ENCODE measurements at regions not wholly inside any gene's neighbourhood (a gene's known extent, or its start where the extent isn't known, plus 50 kb on each side); places are given as distances from the start of the nearest gene placed in this dataset.
"Not testable (repeated sequence)": the region's sequence is repeated elsewhere in the genome, so short reads cannot be mapped to it uniquely, and the experiment has no call there.

DNA sequence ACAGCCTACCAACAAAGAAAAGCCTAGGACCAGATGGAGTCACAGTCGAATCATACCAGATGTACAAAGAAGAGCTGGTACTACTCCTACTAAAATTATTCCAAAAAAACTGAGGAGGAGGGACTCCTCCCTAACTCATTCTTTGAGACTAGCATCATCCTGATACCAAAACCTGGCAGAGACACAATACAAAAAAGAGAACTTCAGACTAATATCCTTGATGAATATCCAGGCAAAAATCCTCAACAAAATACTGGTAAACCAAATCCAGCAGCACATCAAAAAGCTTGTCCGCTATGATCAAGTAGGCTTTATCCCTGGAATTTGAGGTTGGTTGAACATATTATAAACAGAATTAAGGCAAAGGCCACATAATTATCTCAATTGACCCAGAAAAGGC, 900.4 kb upstream of the ARRDC3 start:
- Mint-ChIP-seq H3K27me3 (no peaks in the 10 kb centered on the region), H3K9me3 (peaks cover 14% of the 10 kb centered on the region), H3K27ac (no peak overlapping the region), H3K4me1 (no peaks in the 10 kb centered on the region), H3K36me3 (no peaks in the 10 kb centered on the region), H3K4me3 (no peak overlapping the region)
- CTCF ChIA-PET = no interaction called here
- DNase-seq = no peak

GRCh38 chr5:92271750-92272149, 888.6 kb upstream of the ARRDC3 start:
- H3K36me3 Mint-ChIP-seq, DNase-seq, CTCF ChIA-PET, H3K4me1 Mint-ChIP-seq, H3K27me3 Mint-ChIP-seq, H3K4me3 Mint-ChIP-seq, H3K27ac Mint-ChIP-seq: not testable (repeated sequence)
- H3K9me3 Mint-ChIP-seq = peaks cover 13% of the 10 kb centered on the region

- CTCF ChIA-PET = no interaction called here
- Mint-ChIP-seq H3K9me3 (peaks cover 4% of the 10 kb centered on the region), H3K27ac (no peak overlapping the region), H3K4me1 (no peaks in the 10 kb centered on the region), H3K27me3 (no peaks in the 10 kb centered on the region), H3K4me3 (no peak overlapping the region), H3K36me3 (no peaks in the 10 kb centered on the region)
- no peak for DNase-seq
Measured at GRCh38 chr5:92268343-92268742, 885.2 kb upstream of the ARRDC3 start.

DNA sequence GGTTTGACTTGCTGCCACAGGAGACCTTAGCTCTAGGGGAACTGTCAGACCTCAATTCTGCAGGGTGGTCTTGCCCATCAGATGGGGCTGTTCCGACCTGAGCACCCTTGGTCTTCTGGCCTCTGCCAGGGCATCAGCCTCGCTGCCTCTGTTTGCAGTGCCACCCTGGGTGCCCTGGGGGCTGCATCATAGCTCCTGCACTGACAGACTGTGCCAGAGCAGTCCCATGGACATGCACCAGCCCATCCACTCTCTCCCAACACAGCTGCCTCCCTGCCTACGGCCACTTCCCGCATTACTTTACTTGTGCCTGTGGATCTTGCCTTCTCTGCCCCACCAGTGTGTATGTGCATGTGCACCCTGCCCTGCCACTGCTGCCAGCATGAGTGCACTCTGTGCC, 884.7 kb upstream of the ARRDC3 start:
- peaks cover 4% of the 10 kb centered on the region for H3K9me3 Mint-ChIP-seq
- no peaks in the 10 kb centered on the region for H3K27me3 Mint-ChIP-seq
- no peak overlapping the region for H3K4me3 Mint-ChIP-seq
- no peaks in the 10 kb centered on the region for H3K4me1 Mint-ChIP-seq
- CTCF ChIA-PET = no interaction called here
- no peaks in the 10 kb centered on the region for H3K36me3 Mint-ChIP-seq
- no peak for DNase-seq
- no peak overlapping the region for H3K27ac Mint-ChIP-seq

GRCh38 chr5:92265804-92266203, 882.7 kb upstream of the ARRDC3 start:
- DNase-seq = no peak
- Mint-ChIP-seq H3K27ac (no peak overlapping the region), H3K4me3 (no peak overlapping the region), H3K27me3 (no peaks in the 10 kb centered on the region), H3K36me3 (no peaks in the 10 kb centered on the region), H3K9me3 (peaks cover 3% of the 10 kb centered on the region), H3K4me1 (no peaks in the 10 kb centered on the region)
- CTCF ChIA-PET = no interaction called here

GRCh38 chr5:92255605-92256004, 872.5 kb upstream of the ARRDC3 start:
- H3K4me3 Mint-ChIP-seq, DNase-seq, H3K4me1 Mint-ChIP-seq, H3K27me3 Mint-ChIP-seq, CTCF ChIA-PET, H3K36me3 Mint-ChIP-seq, H3K27ac Mint-ChIP-seq: not testable (repeated sequence)
- peaks cover 16% of the 10 kb centered on the region for H3K9me3 Mint-ChIP-seq

DNA sequence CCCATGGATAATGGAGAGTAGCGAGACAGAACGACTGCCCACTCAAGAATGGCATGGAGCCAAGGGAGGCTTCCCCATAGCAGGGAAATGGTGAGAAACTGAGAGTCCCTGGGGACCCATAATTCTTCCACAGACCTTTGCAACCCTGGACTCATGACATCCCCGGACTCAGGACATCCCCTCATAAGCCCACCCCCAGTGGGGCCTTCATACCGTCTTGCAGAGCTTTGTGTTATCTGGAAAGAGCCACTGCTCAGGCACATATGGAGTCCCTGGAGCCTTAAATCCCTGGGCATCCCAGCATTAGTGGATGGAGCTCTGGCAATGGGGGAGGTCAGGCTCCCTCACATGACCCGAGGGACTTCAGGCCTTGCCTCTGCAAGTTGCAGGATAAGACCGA, 865.4 kb upstream of the ARRDC3 start:
- H3K9me3 Mint-ChIP-seq = peaks cover 12% of the 10 kb centered on the region
- no peak overlapping the region for H3K27ac Mint-ChIP-seq
- CTCF ChIA-PET = no interaction called here
- H3K36me3 Mint-ChIP-seq = no peaks in the 10 kb centered on the region
- no peak overlapping the region for H3K4me3 Mint-ChIP-seq
- DNase-seq = no peak
- H3K4me1 Mint-ChIP-seq = no peaks in the 10 kb centered on the region
- H3K27me3 Mint-ChIP-seq = no peaks in the 10 kb centered on the region

DNA sequence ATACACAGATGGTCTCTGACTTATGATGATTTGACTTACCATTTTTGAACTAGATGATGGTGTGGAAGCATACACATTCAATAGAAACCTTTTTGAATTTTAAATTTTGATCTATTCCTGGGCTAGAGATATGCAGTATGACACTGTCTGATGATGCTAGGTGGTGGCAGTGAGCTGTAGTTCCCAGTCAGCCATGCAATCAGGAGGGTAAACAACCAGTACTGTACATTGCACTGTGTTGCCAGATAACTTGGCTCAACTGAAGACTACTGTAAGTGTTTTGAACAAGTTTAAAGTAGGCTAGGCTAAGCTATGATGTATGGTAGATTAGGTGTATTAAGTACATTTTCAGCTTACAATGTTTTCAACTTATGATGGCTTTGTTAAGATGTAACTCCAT, 859.1 kb upstream of the ARRDC3 start:
- H3K9me3 Mint-ChIP-seq = no peaks in the 10 kb centered on the region
- no peak overlapping the region for H3K27ac Mint-ChIP-seq
- no peaks in the 10 kb centered on the region for H3K36me3 Mint-ChIP-seq
- CTCF ChIA-PET = no interaction called here
- DNase-seq = no peak
- H3K4me3 Mint-ChIP-seq = no peak overlapping the region
- no peaks in the 10 kb centered on the region for H3K4me1 Mint-ChIP-seq
- no peaks in the 10 kb centered on the region for H3K27me3 Mint-ChIP-seq

- peaks cover 10% of the 10 kb centered on the region for H3K9me3 Mint-ChIP-seq
- DNase-seq = no peak
- no peak overlapping the region for H3K27ac Mint-ChIP-seq
- H3K36me3 Mint-ChIP-seq = no peaks in the 10 kb centered on the region
- CTCF ChIA-PET = no interaction called here
- no peaks in the 10 kb centered on the region for H3K4me1 Mint-ChIP-seq
- no peaks in the 10 kb centered on the region for H3K27me3 Mint-ChIP-seq
- no peak overlapping the region for H3K4me3 Mint-ChIP-seq
Measured at GRCh38 chr5:92237896-92238295, 854.8 kb upstream of the ARRDC3 start.

- Mint-ChIP-seq H3K4me1 (no peaks in the 10 kb centered on the region), H3K4me3 (no peak overlapping the region), H3K27me3 (no peaks in the 10 kb centered on the region), H3K27ac (no peak overlapping the region), H3K36me3 (no peaks in the 10 kb centered on the region), H3K9me3 (peaks cover 19% of the 10 kb centered on the region)
- DNase-seq = no peak
- CTCF ChIA-PET = no interaction called here
Measured at GRCh38 chr5:92222449-92222848, 839.3 kb upstream of the ARRDC3 start.

DNA sequence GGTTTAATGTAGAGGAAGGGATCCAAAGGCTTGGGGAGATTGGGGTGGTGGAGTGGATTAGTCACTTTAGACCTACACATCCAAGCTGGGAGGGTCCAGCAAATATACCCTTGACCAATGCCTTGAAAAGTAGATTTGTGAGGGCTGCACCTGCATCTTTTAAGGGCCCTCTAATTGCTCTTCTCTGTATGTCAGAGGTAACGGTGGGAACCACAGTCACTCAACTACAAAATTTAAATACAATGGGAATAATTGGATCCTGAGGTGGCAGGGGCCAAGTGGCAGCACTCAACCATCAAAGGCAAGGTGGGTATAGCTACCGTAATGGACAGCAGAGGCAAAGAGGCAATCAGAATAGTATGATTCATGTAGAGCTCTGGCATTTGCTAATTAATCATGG, 833.7 kb upstream of the ARRDC3 start:
- H3K36me3 Mint-ChIP-seq, H3K4me3 Mint-ChIP-seq, CTCF ChIA-PET, H3K27me3 Mint-ChIP-seq, H3K27ac Mint-ChIP-seq, DNase-seq, H3K4me1 Mint-ChIP-seq: not testable (repeated sequence)
- peaks cover 17% of the 10 kb centered on the region for H3K9me3 Mint-ChIP-seq

DNA sequence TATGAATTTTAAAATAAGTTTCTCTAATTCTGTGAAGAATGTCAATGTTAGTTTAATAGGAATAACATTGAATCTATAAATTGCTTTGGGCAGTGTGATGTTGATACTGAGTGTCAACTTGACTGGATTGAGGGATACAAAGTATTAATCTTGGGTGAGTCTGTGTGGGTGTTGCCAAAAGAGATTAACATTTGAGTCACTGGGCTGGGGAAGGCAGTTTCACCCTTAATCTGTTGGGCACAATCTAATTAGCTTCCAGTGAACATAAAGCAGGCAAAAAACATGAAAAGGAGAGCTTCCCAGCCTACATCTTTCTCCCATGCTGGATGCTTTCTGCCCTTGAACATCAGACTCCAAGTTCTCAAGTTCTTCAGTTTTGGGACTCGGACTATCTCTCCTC, 832.0 kb upstream of the ARRDC3 start:
- DNase-seq = no peak
- H3K36me3 Mint-ChIP-seq = no peaks in the 10 kb centered on the region
- H3K4me3 Mint-ChIP-seq = no peak overlapping the region
- CTCF ChIA-PET = no interaction called here
- no peaks in the 10 kb centered on the region for H3K4me1 Mint-ChIP-seq
- no peak overlapping the region for H3K27ac Mint-ChIP-seq
- H3K9me3 Mint-ChIP-seq = peaks cover 17% of the 10 kb centered on the region
- H3K27me3 Mint-ChIP-seq = no peaks in the 10 kb centered on the region

- DNase-seq = no peak
- CTCF ChIA-PET = no interaction called here
- H3K9me3 Mint-ChIP-seq = peaks cover 5% of the 10 kb centered on the region
- no peaks in the 10 kb centered on the region for H3K36me3 Mint-ChIP-seq
- no peak overlapping the region for H3K4me3 Mint-ChIP-seq
- H3K4me1 Mint-ChIP-seq = no peaks in the 10 kb centered on the region
- no peak overlapping the region for H3K27ac Mint-ChIP-seq
- no peaks in the 10 kb centered on the region for H3K27me3 Mint-ChIP-seq
Measured at GRCh38 chr5:92208265-92208664, 825.1 kb upstream of the ARRDC3 start.

- peaks cover 5% of the 10 kb centered on the region for H3K9me3 Mint-ChIP-seq
- no peak for DNase-seq
- no peaks in the 10 kb centered on the region for H3K36me3 Mint-ChIP-seq
- no peaks in the 10 kb centered on the region for H3K4me1 Mint-ChIP-seq
- H3K4me3 Mint-ChIP-seq = no peak overlapping the region
- CTCF ChIA-PET = no interaction called here
- no peak overlapping the region for H3K27ac Mint-ChIP-seq
- H3K27me3 Mint-ChIP-seq = no peaks in the 10 kb centered on the region
Measured at GRCh38 chr5:92207151-92207550, 824.0 kb upstream of the ARRDC3 start.

GRCh38 chr5:92206681-92207080, 823.6 kb upstream of the ARRDC3 start:
- Mint-ChIP-seq H3K27ac (no peak overlapping the region), H3K36me3 (no peaks in the 10 kb centered on the region), H3K9me3 (peaks cover 5% of the 10 kb centered on the region), H3K27me3 (no peaks in the 10 kb centered on the region), H3K4me3 (no peak overlapping the region), H3K4me1 (no peaks in the 10 kb centered on the region)
- DNase-seq = no peak
- CTCF ChIA-PET = no interaction called here

DNA sequence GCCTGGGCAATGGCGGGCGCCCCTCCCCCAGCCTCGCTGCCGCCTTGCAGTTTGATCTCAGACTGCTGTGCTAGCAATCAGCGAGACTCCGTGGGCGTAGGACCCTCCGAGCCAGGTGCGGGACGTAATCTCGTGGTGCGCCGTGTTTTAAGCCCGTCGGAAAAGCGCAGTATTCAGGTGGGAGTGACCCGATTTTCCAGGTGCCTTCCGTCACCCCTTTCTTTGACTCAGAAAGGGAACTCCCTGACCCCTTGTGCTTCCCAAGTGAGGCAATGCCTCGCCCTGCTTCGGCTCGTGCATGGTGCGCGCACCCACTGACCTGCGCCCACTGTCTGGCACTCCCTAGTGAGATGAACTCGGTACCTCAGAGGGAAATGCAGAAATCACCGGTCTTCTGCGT, 815.9 kb upstream of the ARRDC3 start:
- H3K27ac Mint-ChIP-seq, CTCF ChIA-PET, H3K4me3 Mint-ChIP-seq, H3K4me1 Mint-ChIP-seq, H3K9me3 Mint-ChIP-seq, DNase-seq, H3K36me3 Mint-ChIP-seq, H3K27me3 Mint-ChIP-seq: not testable (repeated sequence)
